Gastroesophageal sphincter (tissue), 3 donors: ENCODE measurements at regions not wholly inside any gene's neighbourhood (a gene's known extent, or its start where the extent isn't known, plus 50 kb on each side); places are given as distances from the start of the nearest gene placed in this dataset.
"Not testable (repeated sequence)": the region's sequence is repeated elsewhere in the genome, so short reads cannot be mapped to it uniquely, and the experiment has no call there.

Source experiments
- POLR2A ChIP-seq, 2 donors: fragments of 450-650 bp; IDR thresholded peaks; one replicate each; pipeline ENCODE4 v1.6.1; 2017; ENCODE audit warnings: antibody characterized with exemption in 2 of 2, mild to moderate bottlenecking in 2 of 2, moderate library complexity in 1 of 2
- POLR2AphosphoS5 ChIP-seq: sonication (generic); formaldehyde crosslinking; IDR thresholded peaks from one replicate; pipeline ENCODE4 v1.6.1; 2017; ENCODE audit warnings: antibody characterized with exemption
- TF ChIP-seq, protein P1 (sequence below), 4 experiments: fragments of 200-600 bp in 2 of 4; fragments of 450-650 bp in 2 of 4; sonication (generic) in 1 of 4; IDR thresholded peaks; one replicate each; pipeline ENCODE4 v1.5.1; 2017 to 2019; ENCODE audit warnings: antibody characterized with exemption in 4 of 4, mild to moderate bottlenecking in 2 of 4, moderate library complexity in 2 of 4

DNA sequence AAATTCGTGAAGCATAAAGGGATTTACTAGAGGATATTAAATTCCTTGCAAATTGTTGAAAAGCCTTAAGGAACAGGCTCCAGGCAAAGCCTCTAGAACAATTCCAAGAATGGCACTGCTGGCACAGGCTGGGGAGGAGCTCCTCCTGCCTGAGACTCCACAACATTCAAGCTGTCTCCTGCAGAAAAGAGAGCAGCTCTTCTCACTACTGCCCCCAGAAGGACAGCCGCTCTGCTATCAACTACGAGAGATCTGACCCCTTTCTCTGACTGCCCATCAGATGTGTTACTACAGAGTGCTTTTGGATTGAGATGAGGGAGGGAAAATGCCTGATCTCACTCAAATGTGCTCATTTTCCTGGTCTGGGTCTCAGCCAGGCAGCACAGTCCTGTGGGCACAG is 269.9 kb downstream of the RPIA start:
- TF ChIP-seq, protein P1, sequence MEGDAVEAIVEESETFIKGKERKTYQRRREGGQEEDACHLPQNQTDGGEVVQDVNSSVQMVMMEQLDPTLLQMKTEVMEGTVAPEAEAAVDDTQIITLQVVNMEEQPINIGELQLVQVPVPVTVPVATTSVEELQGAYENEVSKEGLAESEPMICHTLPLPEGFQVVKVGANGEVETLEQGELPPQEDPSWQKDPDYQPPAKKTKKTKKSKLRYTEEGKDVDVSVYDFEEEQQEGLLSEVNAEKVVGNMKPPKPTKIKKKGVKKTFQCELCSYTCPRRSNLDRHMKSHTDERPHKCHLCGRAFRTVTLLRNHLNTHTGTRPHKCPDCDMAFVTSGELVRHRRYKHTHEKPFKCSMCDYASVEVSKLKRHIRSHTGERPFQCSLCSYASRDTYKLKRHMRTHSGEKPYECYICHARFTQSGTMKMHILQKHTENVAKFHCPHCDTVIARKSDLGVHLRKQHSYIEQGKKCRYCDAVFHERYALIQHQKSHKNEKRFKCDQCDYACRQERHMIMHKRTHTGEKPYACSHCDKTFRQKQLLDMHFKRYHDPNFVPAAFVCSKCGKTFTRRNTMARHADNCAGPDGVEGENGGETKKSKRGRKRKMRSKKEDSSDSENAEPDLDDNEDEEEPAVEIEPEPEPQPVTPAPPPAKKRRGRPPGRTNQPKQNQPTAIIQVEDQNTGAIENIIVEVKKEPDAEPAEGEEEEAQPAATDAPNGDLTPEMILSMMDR (IDR thresholded peaks at IDR 0.05) = not testable (repeated sequence)
- not testable (repeated sequence) for TF ChIP-seq POLR2A (IDR thresholded peaks at IDR 0.05); POLR2AphosphoS5
